ENCODE measurements at regions not wholly inside any gene's neighbourhood (a gene's known extent, or its start where the extent isn't known, plus 50 kb on each side); places are given as distances from the start of the nearest gene placed in this dataset.

DNA sequence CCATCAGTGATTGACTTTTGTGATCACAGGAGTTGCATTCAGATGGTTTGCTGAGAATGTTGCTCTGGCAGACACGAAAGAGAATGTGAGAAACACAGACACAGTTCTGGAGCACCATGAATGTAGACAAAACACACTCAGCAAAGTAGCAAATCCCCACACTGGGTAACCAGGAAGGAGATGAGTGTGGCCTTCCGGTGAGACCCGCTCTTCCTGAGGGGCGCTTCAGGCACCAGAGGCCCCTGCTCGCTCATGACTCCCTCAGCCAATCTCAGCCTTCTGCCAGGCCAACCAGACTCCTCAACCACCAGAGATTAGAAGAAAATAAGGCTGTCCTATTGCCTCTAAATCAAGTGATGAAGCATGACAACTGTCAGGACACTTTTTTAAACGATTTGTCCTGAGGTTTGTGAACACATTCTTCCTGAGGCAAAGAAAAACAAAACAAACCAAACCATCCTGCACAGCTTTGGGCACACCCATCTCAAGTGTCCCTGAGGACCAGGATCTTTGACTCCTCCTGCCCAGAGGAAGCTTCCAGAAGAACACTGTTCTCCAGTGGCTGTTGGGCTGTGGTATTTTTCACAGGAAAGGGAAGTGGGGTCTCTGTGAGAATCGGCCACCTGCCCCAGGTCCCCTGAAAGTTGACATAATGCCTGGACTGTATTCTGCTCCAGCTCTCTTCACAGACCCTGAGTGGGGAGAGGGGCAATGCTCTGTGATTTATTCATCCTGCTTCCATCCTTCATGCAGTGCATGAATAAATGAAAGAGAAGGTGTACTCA, 152.8 kb downstream of the BCL11A start:
- Histone ChIP-seq H3K27me3 (ENCODE audit: control insufficient read depth, insufficient read depth, low read length) (no peaks in the 10 kb centered on the region), H3K4me3 (ENCODE audit: low read length) (no peak overlapping the region), H3K36me3 (ENCODE audit: control insufficient read depth, insufficient read depth, low read length) (no peaks in the 10 kb centered on the region), H3K4me1 (ENCODE audit: control insufficient read depth, insufficient read depth, low read length) (no peaks in the 10 kb centered on the region), H3K9me3 (ENCODE audit: control insufficient read depth, low read depth, low read length) (no peaks in the 10 kb centered on the region), H3K27ac (ENCODE audit: low read length) (no peak overlapping the region)
- DNase-seq = no peak
- WGBS (ENCODE audit: insufficient coverage, low lambda C conversion rate) = 60% methylated on average over 1 of the region's 7 CpGs

DNA sequence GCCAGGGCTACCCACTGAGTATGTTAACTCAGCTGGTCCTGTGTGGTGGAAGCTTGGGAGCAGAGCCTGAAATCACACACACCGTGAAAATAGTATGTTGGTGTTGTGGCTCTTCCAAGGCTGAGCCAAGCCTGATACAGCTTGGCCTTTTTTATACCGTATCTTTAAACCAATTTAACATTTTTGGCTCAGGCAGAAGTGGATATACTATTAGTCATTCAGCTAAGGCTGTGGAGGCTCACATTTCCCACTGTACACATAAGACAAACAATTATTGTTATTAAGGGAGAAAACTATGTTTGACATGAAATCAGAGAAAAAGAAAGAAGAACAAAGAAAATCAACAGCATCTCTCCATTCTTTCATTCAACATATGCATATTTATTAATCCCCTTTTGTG, 159.0 kb downstream of the BCL11A start:
- Histone ChIP-seq H3K27ac (ENCODE audit: low read length) (no peak overlapping the region), H3K4me3 (ENCODE audit: low read length) (no peak overlapping the region), H3K9me3 (ENCODE audit: control insufficient read depth, low read depth, low read length) (no peaks in the 10 kb centered on the region), H3K27me3 (ENCODE audit: control insufficient read depth, insufficient read depth, low read length) (no peaks in the 10 kb centered on the region), H3K4me1 (ENCODE audit: control insufficient read depth, insufficient read depth, low read length) (no peaks in the 10 kb centered on the region), H3K36me3 (ENCODE audit: control insufficient read depth, insufficient read depth, low read length) (no peaks in the 10 kb centered on the region)
- WGBS (ENCODE audit: insufficient coverage, low lambda C conversion rate) = no CpG with 5 or more reads among the region's 2 CpGs
- no peak for DNase-seq

DNA sequence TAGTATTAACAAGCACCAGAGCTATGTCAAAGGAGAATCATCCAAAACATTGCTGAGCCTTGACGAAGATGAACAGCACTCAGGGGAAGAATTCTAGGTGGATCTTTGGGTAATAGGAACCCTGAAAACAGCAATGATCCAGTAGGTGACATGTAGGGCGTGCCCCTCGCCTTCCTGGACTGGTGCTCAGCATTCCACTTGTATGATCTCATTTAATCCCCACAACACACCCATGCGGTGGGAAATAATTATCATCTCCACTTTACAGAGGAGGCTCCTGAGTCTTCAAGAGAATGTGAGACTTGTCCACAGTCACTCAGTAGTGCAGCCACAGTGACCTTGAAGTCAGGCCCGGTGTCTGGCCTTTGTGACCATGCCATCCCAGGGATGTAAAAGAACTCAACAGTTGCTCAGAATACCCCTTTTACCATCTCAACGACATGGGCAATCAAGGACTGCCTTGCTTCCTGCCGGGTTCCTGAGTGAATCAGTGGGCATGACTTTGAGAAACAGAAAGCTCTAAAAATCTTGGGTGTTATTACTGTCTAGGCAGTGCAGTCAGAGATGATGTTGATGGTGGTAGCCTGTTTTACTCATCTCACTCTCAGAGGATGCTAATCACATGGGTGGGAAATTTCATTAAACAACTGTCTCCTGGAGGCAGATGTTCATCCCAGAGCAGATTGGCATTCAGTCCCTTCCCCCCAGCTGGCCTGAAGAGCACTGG, 161.6 kb downstream of the BCL11A start:
- no peak overlapping the region for H3K4me3 ChIP-seq (ENCODE audit: low read length)
- H3K4me1 ChIP-seq (ENCODE audit: control insufficient read depth, insufficient read depth, low read length) = no peaks in the 10 kb centered on the region
- no peak for DNase-seq
- H3K9me3 ChIP-seq (ENCODE audit: control insufficient read depth, low read depth, low read length) = no peaks in the 10 kb centered on the region
- no peaks in the 10 kb centered on the region for H3K36me3 ChIP-seq (ENCODE audit: control insufficient read depth, insufficient read depth, low read length)
- WGBS (ENCODE audit: insufficient coverage, low lambda C conversion rate) = 80% methylated on average over 2 of the region's 7 CpGs
- H3K27me3 ChIP-seq (ENCODE audit: control insufficient read depth, insufficient read depth, low read length) = no peaks in the 10 kb centered on the region
- H3K27ac ChIP-seq (ENCODE audit: low read length) = no peak overlapping the region

DNA sequence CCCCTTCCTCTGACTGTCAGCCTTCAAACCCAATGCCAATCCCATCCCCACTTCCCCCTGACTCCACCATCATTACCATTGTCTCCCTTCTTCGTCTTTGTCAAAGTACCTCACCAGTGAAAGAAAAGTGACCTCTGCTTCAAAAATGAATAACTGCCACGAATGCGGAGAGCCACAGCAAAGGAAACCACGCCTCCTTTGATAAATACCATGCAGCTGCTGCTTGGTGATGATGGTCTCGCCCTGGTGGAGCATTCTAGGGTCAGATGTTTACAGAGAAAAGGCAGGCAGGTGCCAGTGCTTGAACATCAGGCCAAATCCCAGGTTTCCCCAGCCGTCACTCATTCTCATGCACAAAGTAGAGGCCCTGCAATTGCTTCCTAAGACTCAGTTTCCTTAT, 162.2 kb downstream of the BCL11A start:
- Histone ChIP-seq H3K4me1 (ENCODE audit: control insufficient read depth, insufficient read depth, low read length) (no peaks in the 10 kb centered on the region), H3K4me3 (ENCODE audit: low read length) (no peak overlapping the region), H3K36me3 (ENCODE audit: control insufficient read depth, insufficient read depth, low read length) (no peaks in the 10 kb centered on the region), H3K27ac (ENCODE audit: low read length) (no peak overlapping the region), H3K9me3 (ENCODE audit: control insufficient read depth, low read depth, low read length) (no peaks in the 10 kb centered on the region), H3K27me3 (ENCODE audit: control insufficient read depth, insufficient read depth, low read length) (no peaks in the 10 kb centered on the region)
- no peak for DNase-seq
- no CpG with 5 or more reads among the region's 6 CpGs for WGBS (ENCODE audit: insufficient coverage, low lambda C conversion rate)

DNA sequence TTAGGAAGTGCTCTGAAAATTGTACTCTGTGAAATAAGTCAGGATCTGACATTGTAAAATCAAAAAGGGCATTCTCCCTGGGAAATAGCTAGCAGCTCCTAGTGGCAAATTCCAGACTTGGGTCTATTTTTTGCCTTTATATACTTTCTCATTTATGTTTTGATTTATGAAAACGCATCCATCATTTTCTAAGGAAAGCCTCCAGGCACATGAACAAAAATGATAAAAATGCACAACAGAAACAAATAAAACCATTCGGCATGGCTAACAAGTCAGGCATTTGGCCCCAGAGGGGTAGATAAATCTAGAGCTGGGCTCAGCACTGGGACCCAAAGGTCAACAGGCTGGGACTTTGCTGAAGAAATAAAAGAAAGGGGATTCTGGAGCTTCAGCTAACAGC, 167.0 kb downstream of the BCL11A start:
- no peaks in the 10 kb centered on the region for H3K36me3 ChIP-seq (ENCODE audit: control insufficient read depth, insufficient read depth, low read length)
- no peak for DNase-seq
- no peaks in the 10 kb centered on the region for H3K27me3 ChIP-seq (ENCODE audit: control insufficient read depth, insufficient read depth, low read length)
- H3K4me3 ChIP-seq (ENCODE audit: low read length) = no peak overlapping the region
- H3K4me1 ChIP-seq (ENCODE audit: control insufficient read depth, insufficient read depth, low read length) = no peaks in the 10 kb centered on the region
- no CpG with 5 or more reads among the region's 2 CpGs for WGBS (ENCODE audit: insufficient coverage, low lambda C conversion rate)
- H3K9me3 ChIP-seq (ENCODE audit: control insufficient read depth, low read depth, low read length) = no peaks in the 10 kb centered on the region
- H3K27ac ChIP-seq (ENCODE audit: low read length) = no peak overlapping the region

DNA sequence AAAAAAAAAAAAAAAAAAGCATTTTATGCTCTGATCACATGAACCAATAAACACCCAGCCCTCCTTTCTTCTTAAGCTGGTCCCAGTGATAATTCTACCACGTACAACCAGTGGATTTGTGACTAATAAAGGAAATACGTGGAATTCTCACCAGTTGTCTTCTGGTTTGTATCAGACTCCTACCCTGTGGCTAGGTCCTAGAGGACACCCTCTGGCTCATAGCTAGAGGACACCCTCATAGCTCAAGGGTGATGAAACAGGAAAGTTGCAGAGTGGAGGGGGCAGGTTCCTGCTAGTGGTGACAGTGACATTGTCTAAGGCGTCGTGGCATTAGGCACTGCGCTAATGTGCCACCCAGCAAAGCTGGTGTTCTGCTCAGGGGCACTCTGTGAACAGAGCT, 167.8 kb downstream of the BCL11A start:
- Histone ChIP-seq H3K4me3 (ENCODE audit: low read length) (no peak overlapping the region), H3K27me3 (ENCODE audit: control insufficient read depth, insufficient read depth, low read length) (no peaks in the 10 kb centered on the region), H3K36me3 (ENCODE audit: control insufficient read depth, insufficient read depth, low read length) (no peaks in the 10 kb centered on the region), H3K9me3 (ENCODE audit: control insufficient read depth, low read depth, low read length) (no peaks in the 10 kb centered on the region), H3K27ac (ENCODE audit: low read length) (no peak overlapping the region), H3K4me1 (ENCODE audit: control insufficient read depth, insufficient read depth, low read length) (no peaks in the 10 kb centered on the region)
- DNase-seq = no peak
- no CpG with 5 or more reads among the region's 5 CpGs for WGBS (ENCODE audit: insufficient coverage, low lambda C conversion rate)

DNA sequence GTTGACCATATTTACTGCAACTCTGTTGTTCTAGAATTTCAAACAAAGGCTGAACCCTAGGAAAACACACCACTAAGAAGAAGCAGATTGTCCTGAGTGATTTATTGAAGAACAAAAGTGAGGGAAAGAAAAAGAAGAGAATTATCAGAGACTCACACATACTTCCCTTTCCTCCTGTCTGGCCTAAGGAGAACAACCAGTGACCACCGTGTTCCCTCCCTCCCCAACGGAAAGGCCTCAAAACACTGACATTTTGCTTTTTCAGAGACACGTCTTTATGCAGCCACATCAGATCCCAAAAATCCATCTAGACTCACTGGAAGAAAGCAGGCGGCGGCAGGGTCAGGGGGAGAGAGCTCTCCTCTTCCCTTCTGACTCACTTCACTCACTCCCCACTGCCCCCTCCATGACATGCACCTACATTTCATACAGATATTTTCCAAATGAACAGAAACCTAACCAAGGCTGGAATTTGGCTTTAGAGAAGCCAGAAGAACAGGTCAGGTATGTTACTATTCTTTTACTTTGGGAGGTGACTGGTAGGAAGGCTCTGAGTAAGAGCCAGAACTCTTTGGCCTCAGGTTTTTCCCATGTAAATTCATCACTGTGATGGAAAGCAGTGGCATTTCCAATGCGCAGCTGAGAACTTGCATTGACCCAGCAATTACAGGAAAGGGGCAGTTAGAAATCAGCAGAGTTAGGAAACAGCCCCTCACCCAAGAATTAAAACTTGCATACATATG, 169.9 kb downstream of the BCL11A start:
- no peaks in the 10 kb centered on the region for H3K36me3 ChIP-seq (ENCODE audit: control insufficient read depth, insufficient read depth, low read length)
- no peaks in the 10 kb centered on the region for H3K4me1 ChIP-seq (ENCODE audit: control insufficient read depth, insufficient read depth, low read length)
- H3K27me3 ChIP-seq (ENCODE audit: control insufficient read depth, insufficient read depth, low read length) = no peaks in the 10 kb centered on the region
- no peaks in the 10 kb centered on the region for H3K9me3 ChIP-seq (ENCODE audit: control insufficient read depth, low read depth, low read length)
- no CpG with 5 or more reads among the region's 6 CpGs for WGBS (ENCODE audit: insufficient coverage, low lambda C conversion rate)
- DNase-seq = no peak
- H3K27ac ChIP-seq (ENCODE audit: low read length) = no peak overlapping the region
- H3K4me3 ChIP-seq (ENCODE audit: low read length) = no peak overlapping the region

DNA sequence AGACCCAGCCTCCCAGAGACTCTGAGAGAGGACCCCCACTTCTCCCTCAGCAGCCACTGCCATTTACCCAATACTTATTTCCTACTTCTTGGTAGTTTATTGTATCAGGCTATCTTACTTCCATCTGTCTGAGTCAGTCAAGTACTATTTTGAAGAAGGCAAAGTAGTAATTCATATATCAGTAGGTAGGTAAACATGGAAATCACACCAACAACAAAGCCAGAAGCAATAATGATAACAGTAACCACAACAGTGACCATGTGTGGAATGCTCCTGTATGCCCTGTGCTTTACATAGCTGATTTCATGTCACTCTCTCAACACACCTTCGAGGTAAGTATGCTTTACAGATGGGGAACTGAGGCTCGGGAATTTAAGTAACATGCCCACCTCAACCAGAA, 173.0 kb downstream of the BCL11A start:
- Histone ChIP-seq H3K36me3 (ENCODE audit: control insufficient read depth, insufficient read depth, low read length) (no peaks in the 10 kb centered on the region), H3K9me3 (ENCODE audit: control insufficient read depth, low read depth, low read length) (no peaks in the 10 kb centered on the region)
- no CpG with 5 or more reads among the region's 2 CpGs for WGBS (ENCODE audit: insufficient coverage, low lambda C conversion rate)

DNA sequence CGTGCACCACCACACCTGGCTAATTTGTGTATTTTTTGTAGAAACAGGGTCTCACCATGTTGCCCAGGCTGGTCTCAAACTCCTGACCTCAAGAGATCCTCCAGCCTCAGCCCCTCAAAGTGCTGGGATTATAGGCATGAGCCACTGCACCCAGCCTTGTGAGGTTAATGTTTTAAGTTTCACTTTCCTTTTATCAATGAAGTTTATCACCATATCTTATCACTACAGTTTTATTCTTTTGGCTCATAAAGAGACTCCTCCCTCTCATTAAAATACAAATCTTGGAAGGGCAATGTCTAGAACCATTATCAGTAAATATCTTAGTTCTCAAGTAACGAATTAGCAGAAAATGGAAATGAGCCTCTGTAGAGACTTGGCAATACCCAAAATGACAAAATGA, 173.8 kb downstream of the BCL11A start:
- no peak for DNase-seq
- no peak overlapping the region for H3K4me3 ChIP-seq (ENCODE audit: low read length)
- H3K36me3 ChIP-seq (ENCODE audit: control insufficient read depth, insufficient read depth, low read length) = no peaks in the 10 kb centered on the region
- H3K27me3 ChIP-seq (ENCODE audit: control insufficient read depth, insufficient read depth, low read length) = peaks cover 6% of the 10 kb centered on the region
- no peaks in the 10 kb centered on the region for H3K4me1 ChIP-seq (ENCODE audit: control insufficient read depth, insufficient read depth, low read length)
- H3K27ac ChIP-seq (ENCODE audit: low read length) = no peak overlapping the region
- 13% methylated on average over 1 of the region's 2 CpGs for WGBS (ENCODE audit: insufficient coverage, low lambda C conversion rate)
- no peaks in the 10 kb centered on the region for H3K9me3 ChIP-seq (ENCODE audit: control insufficient read depth, low read depth, low read length)

More for the DNA sequence above, 173.0 kb downstream of the BCL11A start:
- Histone ChIP-seq H3K4me1 (ENCODE audit: control insufficient read depth, insufficient read depth, low read length) (no peaks in the 10 kb centered on the region), H3K4me3 (ENCODE audit: low read length) (no peak overlapping the region), H3K27me3 (ENCODE audit: control insufficient read depth, insufficient read depth, low read length) (peaks cover 6% of the 10 kb centered on the region), H3K27ac (ENCODE audit: low read length) (no peak overlapping the region)
- DNase-seq = no peak

DNA sequence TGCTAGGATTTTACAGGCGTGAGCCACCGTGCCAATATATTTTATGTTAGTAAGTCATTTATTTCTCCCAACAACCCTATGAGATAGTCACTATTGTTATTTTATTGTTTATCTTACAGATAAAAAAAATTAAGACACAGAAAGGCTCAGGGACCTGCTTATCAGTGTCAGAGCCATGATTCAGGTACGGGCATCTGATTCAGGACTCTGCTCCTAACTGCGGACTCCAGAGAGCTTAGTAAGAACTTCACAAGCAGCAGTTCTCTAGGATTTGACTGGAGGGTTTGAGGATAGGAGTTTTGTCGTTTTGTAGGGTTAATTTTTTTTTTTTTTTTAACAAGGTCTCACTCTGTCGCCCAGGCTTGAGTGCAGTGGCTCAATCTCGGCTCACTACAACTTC, 174.2 kb downstream of the BCL11A start:
- Histone ChIP-seq H3K36me3 (ENCODE audit: control insufficient read depth, insufficient read depth, low read length) (no peaks in the 10 kb centered on the region), H3K9me3 (ENCODE audit: control insufficient read depth, low read depth, low read length) (no peaks in the 10 kb centered on the region), H3K4me1 (ENCODE audit: control insufficient read depth, insufficient read depth, low read length) (no peaks in the 10 kb centered on the region), H3K27ac (ENCODE audit: low read length) (no peak overlapping the region), H3K4me3 (ENCODE audit: low read length) (no peak overlapping the region), H3K27me3 (ENCODE audit: control insufficient read depth, insufficient read depth, low read length) (peaks cover 6% of the 10 kb centered on the region)
- no peak for DNase-seq
- no CpG with 5 or more reads among the region's 7 CpGs for WGBS (ENCODE audit: insufficient coverage, low lambda C conversion rate)

All from large intestine (tissue), 3 donors.